GM21723 (cell line): ENCODE measurements at regions not wholly inside any gene's neighbourhood (a gene's known extent, or its start where the extent isn't known, plus 50 kb on each side); places are given as distances from the start of the nearest gene placed in this dataset.
"Not testable (repeated sequence)": the region's sequence is repeated elsewhere in the genome, so short reads cannot be mapped to it uniquely, and the experiment has no call there.

Source experiments
- ATAC-seq: cut with Tn5 transposase; IDR thresholded peaks from one replicate; pipeline ENCODE4 v1.9.1; 2021; ENCODE audit warnings: mild to moderate bottlenecking, moderate library complexity; ENCODE audit not compliant: unreplicated experiment

DNA sequence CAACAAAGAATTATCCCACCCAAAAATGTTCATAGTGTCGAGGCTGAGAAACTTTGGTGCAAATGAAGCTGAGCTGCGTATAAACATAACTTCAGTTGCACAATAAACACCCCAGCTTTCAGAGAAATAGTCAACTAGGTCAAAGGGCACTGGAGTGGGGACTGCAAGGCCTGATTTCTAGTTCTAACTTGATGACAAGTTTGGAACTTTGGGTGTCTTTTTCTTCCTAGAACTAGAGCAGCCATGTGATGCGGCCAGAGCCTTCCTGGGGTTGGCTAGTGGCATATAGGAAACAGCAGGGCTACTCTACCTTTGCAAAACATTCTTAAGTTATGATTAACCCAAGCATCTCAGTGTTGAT, 298.4 kb upstream of the AMIGO2 start:
- ATAC-seq = no peak

DNA sequence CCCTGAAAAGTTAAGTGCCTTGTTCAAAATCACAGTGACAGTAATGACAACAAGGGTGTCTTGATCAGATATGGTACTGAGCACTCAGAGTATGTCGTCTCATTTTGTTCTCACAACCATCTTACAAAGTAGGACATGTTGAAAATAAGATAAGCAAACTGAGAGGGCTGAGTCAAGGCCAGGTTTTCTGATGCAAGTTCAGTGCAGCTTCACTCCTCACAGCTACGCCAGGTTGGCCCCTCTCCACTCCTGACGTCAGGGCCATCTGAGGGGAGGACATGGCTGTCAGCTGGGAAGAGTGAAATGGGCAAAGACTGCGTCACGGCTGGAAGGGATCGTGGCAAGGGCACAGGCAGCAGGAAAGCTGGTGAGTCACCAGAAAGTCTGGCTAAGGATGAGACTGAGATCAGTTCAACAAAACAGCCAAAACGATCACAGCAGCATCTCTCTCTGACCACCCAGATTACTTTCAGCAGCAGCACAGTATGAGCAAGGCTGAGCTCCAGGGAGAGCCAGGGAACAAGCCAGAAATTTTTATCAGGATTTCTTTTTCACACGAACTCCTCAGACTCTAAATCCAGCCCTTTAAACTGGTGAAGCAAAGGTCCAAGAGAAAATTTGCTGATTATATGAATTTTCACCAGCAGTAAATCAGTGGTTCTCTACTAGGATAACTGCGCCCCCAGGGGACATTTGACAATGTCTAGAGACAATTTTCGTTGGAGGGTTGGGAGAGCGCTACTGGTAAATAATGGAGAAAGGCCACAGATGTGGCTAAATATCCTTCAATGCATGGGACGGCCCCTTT, 297.9 kb upstream of the AMIGO2 start:
- no peak for ATAC-seq

DNA sequence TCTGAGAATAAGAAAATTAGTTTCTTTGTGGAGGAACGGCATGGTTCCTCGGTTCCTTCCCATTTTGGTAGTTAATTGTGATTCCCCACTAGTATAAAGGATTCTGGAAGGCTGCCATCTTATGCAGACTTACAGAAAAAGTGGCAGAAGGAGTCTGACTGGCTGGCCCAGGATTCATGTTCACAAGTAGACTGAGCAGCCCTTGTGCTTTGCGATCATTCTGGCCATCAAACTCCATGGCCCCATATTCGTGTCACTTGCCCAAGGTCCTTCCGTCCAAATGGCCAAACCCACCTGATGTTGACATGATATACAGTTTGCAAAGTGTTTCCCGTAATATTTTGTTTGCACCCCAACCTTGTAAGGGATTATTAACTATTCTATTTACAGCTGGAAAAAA, 297.2 kb upstream of the AMIGO2 start:
- no peak for ATAC-seq

GRCh38 chr12:47373554-47374150, 293.9 kb upstream of the AMIGO2 start:
- ATAC-seq = no peak

- no peak for ATAC-seq
Observed at GRCh38 chr12:47370421-47370820, 290.7 kb upstream of the AMIGO2 start.

DNA sequence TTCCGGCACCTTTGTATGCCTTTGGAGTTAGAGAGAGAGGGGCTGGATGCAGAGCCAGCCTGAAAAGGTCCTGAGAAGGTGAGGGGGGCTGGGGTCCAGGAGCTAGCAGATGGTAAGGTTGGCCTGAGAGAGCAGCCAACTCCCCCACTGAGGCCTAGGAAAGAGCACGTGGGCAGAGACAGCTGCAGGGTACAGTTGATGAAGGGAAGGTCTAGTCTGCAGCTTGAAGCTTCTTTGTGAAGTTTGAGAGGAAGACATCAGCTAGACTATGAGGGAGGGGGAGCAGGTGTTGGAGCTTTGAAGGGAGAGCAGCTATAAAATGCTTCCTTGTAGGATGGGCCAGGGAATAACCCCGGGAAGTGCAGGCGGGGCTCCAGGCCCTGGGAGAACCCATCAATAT, 289.3 kb upstream of the AMIGO2 start:
- no peak for ATAC-seq

DNA sequence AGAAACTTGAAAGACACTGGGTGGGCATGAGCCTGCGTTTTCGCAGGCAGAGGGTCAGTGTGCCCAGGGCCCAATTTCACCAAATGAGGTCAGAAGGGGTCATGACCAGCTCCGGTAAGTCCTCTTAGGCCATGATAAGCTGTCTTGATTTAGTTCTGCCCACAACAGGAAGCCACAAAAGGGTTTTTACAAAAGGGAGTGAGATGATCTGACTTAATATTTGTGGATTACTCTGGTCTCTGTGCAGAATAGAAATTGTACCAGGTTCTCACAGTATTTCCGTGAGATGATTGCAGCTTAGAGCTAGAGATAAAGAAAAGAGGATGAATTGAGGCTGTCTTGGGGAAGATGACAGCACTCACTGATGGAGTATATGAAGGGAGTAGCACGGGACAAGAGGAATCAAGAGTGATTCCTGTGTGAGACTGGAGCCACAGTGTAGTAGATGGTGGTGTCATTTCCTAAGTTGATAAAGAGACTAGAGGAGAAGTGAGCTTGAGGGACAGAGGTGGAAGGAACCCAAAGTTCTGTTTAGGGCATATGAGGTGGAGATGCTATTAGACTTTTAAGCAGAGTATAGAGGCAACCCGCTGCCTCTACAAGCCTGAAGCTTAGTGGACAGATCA, 288.3 kb upstream of the AMIGO2 start:
- no peak for ATAC-seq

DNA sequence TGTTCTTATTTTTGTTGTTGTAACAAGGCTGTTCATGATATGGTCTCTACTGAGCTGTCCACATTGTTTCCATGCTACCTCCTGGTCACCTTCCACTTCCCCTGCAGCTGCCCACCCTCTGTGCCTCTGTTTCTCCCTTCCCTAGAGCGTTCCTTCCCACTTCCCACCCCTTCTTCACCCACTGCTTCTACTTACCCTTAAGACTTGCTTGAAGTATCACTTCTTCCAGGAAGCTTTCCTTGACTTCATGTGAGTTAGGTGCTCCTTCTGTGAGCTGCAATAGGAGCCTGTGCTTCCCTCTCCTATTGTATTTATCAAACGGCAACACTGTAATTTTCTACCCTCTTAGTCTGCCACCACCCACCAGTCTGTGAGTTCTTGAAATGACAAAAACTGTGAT, 286.8 kb upstream of the AMIGO2 start:
- no peak for ATAC-seq

- no peak for ATAC-seq
Observed at GRCh38 chr12:47366157-47366556, 286.4 kb upstream of the AMIGO2 start.

DNA sequence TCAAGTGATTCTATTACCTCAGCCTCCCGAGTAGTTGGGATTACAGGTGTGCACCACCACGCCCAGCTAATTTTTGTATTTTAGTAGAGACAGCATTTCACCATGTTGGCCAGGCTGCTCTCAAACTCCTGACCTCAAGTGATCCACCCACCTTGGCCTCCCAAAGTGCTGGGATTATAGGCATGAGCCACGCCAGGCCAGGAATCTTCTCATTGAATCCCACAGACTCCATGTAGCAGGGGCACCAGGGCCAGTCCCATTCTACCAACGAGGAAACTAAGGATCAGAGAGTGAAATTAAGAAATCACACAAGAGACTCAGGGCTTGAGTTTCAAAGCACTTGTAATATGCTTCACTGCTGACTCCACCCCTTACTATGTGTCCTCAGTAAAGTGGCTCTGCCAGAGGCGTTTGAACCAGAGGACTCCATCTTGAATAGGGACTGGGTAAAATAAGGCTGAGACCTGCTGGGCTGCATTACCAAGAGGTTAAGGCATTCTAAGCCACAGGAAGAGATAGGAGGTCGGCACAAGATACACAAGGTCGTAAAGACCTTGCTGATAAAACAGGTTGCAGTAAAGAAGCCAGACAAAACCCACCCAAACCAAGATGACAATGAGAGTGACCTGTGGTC, 285.8 kb upstream of the AMIGO2 start:
- not testable (repeated sequence) for ATAC-seq

DNA sequence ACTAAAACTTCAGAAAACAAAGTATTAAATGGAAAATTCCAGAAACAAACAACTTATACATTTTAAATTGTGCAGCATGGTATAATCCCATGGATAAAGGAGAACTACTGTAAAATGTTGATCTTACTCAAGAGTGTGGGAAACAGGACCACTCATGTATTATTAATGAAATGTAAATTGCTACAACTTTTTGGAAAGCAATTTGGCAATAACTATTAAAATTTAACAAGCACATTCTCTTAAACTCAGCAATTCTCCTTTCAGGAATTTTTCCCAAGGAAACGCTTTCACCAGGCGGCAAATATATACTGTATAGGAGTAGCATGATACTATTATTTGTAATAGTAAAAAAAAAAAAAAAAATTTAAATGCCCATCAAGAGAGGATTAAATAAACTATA, 284.5 kb upstream of the AMIGO2 start:
- ATAC-seq = no peak

GRCh38 chr12:47362126-47362705, 282.5 kb upstream of the AMIGO2 start:
- no peak for ATAC-seq

DNA sequence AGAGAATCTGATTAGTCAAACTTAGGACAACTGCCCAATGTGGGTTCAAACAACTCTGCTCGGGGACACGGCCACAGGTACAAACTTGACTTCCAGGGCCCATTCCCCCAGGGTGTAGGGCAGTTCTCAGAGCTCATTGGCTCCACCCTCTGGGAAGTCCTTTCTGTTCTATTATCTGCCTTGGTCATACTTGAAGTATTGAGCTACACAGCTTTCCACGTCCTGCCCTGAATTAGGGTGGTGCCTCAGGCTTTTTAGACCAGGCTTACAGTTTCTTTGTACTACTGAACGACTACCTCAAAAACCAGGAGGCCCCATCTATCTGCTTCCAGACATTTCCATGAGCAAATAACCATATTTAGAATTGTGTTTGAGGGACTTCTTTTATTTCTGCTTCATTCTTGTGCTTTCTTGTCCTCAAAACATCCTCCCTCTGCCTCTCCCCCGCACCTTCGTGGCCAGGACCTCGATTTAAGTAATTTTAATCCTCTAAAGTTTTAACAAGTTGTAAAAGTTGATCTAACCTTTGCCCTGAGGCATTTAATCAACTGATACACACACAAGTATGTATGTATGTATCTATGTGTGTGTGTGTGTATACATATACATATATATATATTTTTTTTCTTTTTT, 281.7 kb upstream of the AMIGO2 start:
- ATAC-seq = peak; percentile 72

DNA sequence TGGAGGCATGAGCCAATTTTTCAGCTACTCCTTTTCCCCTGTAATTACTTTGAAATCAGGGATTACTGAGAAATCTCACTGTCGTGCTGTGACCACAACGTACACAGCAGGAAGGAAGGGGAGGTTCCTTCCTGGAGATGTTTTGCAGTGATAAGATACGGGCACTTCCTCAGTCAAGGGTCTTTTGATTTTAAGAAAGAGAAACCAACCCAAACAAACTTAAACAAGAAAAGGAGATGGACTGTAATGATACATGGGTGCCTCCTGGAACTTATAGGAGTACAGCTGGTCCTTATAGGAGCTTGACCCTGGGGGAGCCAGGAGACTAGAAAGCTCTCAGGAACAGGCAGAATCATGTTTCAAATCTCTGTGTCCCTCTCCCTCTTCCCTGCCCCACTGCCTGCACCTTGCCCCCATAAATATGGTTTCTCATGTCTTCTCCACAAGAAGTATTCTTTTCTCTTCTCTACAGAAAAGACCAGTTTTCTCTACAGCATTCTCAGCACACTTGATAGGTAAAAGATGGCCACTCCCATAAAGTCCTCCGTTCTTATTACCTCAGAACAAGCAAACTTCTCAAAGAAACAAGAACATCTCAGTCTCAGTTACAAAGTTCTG, 281.1 kb upstream of the AMIGO2 start:
- peak; percentile 15 for ATAC-seq

DNA sequence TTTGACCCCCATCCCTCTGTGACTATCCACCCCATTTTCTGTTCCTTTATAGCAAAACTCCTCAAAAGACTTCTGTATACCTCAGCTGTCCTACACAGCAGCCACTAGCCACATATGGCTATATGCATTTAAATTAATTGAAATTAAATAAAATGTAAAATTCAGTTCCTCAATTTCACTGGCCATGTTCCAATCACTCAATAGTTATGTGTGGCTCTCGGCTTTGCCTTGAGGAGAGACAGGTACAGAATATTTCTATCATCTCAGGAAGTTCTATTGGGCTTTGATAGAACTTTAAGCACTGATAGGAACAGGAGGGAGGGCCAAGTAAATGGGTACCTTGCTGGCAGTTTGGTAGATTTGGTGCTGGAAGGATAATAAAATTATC, 280.3 kb upstream of the AMIGO2 start:
- no peak for ATAC-seq

GRCh38 chr12:47359310-47360092, 279.7 kb upstream of the AMIGO2 start:
- no peak for ATAC-seq

- ATAC-seq = not testable (repeated sequence)
Observed at GRCh38 chr12:47357006-47357405, 277.2 kb upstream of the AMIGO2 start.

GRCh38 chr12:47356129-47356700, 276.5 kb upstream of the AMIGO2 start:
- peak; percentile 86 for ATAC-seq

- ATAC-seq = no peak
Observed at GRCh38 chr12:47353508-47353907, 273.7 kb upstream of the AMIGO2 start.
